Ascending aorta (tissue), 2 donors: ENCODE measurements at regions not wholly inside any gene's neighbourhood (a gene's known extent, or its start where the extent isn't known, plus 50 kb on each side); places are given as distances from the start of the nearest gene placed in this dataset.

ENCODE experiments used
- DNase-seq, 2 donors: peaks; one replicate each; pipeline ENCODE4 v3.0.0-alpha.2; 2019; ENCODE audit warnings: low spot score in 2 of 2
- H3K27ac ChIP-seq, 2 donors: fragments of 200-600 bp; sonication (generic); one replicate each; pipeline ENCODE4 v1.5.1; 2016 to 2017; ENCODE audit warnings: mild to moderate bottlenecking in 1 of 2
- H3K27me3 ChIP-seq: fragments of 200-600 bp; sonication (generic); one replicate; pipeline ENCODE4 v1.5.1; 2017
- H3K36me3 ChIP-seq, 2 donors: fragments of 200-600 bp; sonication (generic); one replicate each; pipeline ENCODE4 v1.5.1; 2016
- H3K4me1 ChIP-seq, 2 donors: fragments of 200-600 bp; sonication (generic); one replicate each; pipeline ENCODE4 v1.5.1; 2016 to 2017; ENCODE audit warnings: mild to moderate bottlenecking in 1 of 2
- H3K4me3 ChIP-seq, 2 donors: fragments of 200-600 bp; sonication (generic); one replicate each; pipeline ENCODE4 v1.5.1; 2016 to 2017; ENCODE audit warnings: mild to moderate bottlenecking in 1 of 2
- H3K9me3 ChIP-seq, 2 donors: fragments of 200-600 bp; sonication (generic); one replicate each; pipeline ENCODE4 v1.5.1; 2016
- intact Hi-C: fragments of 100-400 bp; cut with DNase I; formaldehyde crosslinking; loops from one replicate; pipeline ENCODE4 v1.15.1; 2023
- TF ChIP-seq, protein P1 (sequence below), 3 experiments: fragments of 200-600 bp in 2 of 3; fragments of 450-650 bp in 1 of 3; sonication (generic) in 2 of 3; IDR thresholded peaks; one replicate each; pipeline ENCODE4 v1.5.1; 2016 to 2019; ENCODE audit warnings: antibody characterized with exemption in 3 of 3, mild to moderate bottlenecking in 1 of 3, moderate library complexity in 1 of 3

DNA sequence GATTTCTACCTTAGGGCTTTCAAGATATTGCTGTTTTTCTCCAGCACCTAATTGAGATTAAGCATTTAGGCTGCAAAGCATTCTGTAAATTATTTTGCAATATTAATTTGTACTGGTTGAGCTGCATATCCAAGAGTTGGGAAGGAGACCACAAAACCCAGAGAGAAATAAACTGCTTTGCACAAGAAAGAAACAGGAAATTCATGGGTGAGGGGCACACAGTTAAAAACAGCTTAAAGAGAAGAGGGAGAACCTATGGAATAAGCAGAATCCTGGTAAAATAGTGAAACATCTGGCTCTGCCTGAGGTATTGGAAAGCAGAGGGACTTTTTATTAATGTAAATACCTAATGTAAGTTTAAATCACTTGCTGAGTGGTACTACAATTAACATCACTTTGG lies 243.0 kb downstream of the TMEM167A start:
- DNase-seq, result no peak
- TF ChIP-seq, protein P1, sequence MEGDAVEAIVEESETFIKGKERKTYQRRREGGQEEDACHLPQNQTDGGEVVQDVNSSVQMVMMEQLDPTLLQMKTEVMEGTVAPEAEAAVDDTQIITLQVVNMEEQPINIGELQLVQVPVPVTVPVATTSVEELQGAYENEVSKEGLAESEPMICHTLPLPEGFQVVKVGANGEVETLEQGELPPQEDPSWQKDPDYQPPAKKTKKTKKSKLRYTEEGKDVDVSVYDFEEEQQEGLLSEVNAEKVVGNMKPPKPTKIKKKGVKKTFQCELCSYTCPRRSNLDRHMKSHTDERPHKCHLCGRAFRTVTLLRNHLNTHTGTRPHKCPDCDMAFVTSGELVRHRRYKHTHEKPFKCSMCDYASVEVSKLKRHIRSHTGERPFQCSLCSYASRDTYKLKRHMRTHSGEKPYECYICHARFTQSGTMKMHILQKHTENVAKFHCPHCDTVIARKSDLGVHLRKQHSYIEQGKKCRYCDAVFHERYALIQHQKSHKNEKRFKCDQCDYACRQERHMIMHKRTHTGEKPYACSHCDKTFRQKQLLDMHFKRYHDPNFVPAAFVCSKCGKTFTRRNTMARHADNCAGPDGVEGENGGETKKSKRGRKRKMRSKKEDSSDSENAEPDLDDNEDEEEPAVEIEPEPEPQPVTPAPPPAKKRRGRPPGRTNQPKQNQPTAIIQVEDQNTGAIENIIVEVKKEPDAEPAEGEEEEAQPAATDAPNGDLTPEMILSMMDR (IDR thresholded peaks at IDR 0.05), result no peak
- Histone ChIP-seq H3K4me3 (no peak overlapping the region), H3K9me3 (no peaks in the 10 kb centered on the region), H3K4me1 (no peaks in the 10 kb centered on the region), H3K36me3 (no peaks in the 10 kb centered on the region), H3K27ac (no peak overlapping the region), H3K27me3 (no peaks in the 10 kb centered on the region)
- intact Hi-C loops, result no loop called here

DNA sequence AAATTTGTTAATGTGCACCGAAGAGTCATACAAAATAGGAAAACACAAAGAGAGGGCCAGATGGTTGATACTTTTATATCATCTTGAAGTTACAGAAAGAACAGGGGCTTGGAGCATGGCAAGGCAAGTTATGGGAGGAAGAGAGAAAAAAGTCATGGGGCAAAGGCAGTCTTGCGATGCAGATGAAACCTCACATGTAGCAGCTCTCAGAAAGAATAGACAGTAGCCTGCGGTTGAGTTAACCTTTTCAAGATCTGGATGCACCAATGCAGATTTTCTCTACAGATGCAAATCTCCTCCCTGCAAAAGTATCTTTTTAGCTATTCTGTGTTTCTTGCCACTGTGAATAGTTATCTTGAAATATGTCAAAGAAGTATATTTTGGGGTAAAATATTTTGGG lies 243.9 kb downstream of the TMEM167A start:
- intact Hi-C loops, result no loop called here
- no peaks in the 10 kb centered on the region for H3K4me1 ChIP-seq
- TF ChIP-seq, protein P1 (IDR thresholded peaks at IDR 0.05), result no peak
- H3K9me3 ChIP-seq, result no peaks in the 10 kb centered on the region
- DNase-seq, result no peak
- H3K36me3 ChIP-seq, result no peaks in the 10 kb centered on the region
- H3K4me3 ChIP-seq, result no peak overlapping the region
- H3K27me3 ChIP-seq, result no peaks in the 10 kb centered on the region
- H3K27ac ChIP-seq, result no peak overlapping the region

DNA sequence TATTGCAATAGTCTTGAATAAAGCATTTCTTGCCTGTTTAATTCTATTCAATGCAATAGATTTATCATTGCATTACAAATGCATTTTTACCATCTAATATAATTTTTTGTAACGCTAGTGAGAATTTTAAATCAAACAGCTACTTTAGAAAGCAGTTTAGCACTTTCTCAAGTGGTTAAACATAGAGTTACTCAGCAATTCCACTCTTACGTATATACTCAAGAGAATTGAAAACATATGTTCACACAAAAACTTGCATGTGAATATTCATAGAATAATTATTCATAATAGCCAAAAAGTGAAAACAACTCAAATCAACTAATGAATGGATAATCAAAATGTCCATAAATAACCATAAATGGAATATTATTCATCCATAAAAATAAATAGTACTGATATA lies 244.7 kb downstream of the TMEM167A start:
- intact Hi-C loops, result no loop called here
- TF ChIP-seq, protein P1 (IDR thresholded peaks at IDR 0.05), result no peak
- no peaks in the 10 kb centered on the region for H3K36me3 ChIP-seq

DNA sequence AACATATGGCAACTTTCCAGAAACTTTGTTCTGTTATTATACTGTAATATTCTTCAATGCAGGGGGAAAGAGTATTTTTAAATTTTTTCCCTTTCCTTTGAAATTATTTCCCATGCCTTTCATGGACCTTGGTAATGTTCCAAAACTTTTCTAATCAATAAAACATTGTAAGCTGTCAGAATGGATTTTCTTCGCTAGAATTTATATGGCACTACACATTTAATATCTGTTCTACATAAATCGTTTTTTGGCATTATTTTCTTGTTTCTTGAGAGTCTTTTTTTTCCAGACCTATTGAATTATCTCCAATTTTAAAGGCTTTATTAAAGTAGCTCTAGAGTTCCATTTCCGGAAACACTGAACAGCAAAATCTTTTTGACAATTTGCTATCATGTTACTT lies 249.0 kb downstream of the TMEM167A start:
- no peaks in the 10 kb centered on the region for H3K36me3 ChIP-seq
- DNase-seq, result no peak
- H3K4me1 ChIP-seq, result no peaks in the 10 kb centered on the region
- H3K9me3 ChIP-seq, result no peaks in the 10 kb centered on the region
- H3K27ac ChIP-seq, result no peak overlapping the region
- no peak overlapping the region for H3K4me3 ChIP-seq
- no peaks in the 10 kb centered on the region for H3K27me3 ChIP-seq
- intact Hi-C loops, result no loop called here
- TF ChIP-seq, protein P1 (IDR thresholded peaks at IDR 0.05), result no peak

More for the DNA sequence above, 244.7 kb downstream of the TMEM167A start:
- H3K4me3 ChIP-seq, result no peak overlapping the region
- no peak for DNase-seq
- H3K4me1 ChIP-seq, result no peaks in the 10 kb centered on the region
- H3K9me3 ChIP-seq, result no peaks in the 10 kb centered on the region
- H3K27me3 ChIP-seq, result no peaks in the 10 kb centered on the region
- no peak overlapping the region for H3K27ac ChIP-seq

DNA sequence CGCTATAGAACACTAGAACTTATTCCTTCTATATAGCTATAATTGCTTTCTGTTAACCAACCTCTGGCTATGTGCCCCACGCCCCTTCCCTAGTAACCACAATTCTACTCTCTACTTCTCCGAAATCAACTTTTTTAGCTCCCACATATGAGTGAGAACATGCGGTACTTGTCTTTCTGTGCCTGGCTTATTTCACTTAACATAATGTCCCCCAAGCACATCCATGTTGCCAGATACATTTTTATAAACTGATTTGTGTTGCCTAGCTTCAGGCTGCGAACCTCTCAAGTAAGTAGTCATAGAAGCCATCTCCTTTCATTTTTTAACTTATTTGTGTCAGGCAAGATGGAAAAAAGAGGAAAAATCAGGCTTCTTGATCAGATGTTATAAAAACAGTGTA lies 249.5 kb downstream of the TMEM167A start:
- Histone ChIP-seq H3K9me3 (no peaks in the 10 kb centered on the region), H3K27me3 (no peaks in the 10 kb centered on the region), H3K4me3 (no peak overlapping the region), H3K36me3 (no peaks in the 10 kb centered on the region), H3K27ac (no peak overlapping the region), H3K4me1 (no peaks in the 10 kb centered on the region)
- intact Hi-C loops, result no loop called here
- DNase-seq, result no peak
- TF ChIP-seq, protein P1 (IDR thresholded peaks at IDR 0.05), result no peak

DNA sequence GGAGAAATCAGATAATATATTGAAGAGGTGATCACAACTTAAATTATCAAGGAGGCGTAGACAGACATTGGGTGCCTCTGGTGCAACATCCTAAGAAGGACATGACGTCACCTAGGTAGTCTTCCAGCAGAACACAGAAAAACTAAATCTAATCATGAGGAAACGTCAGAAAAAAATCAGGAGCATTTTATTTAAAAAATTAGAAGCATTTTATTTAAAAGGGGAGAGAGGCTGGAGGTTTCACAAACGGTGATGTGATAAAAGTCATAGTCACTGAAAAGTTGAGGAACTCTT lies 254.6 kb downstream of the TMEM167A start:
- no peak overlapping the region for H3K4me3 ChIP-seq
- H3K4me1 ChIP-seq, result no peaks in the 10 kb centered on the region
- H3K9me3 ChIP-seq, result no peaks in the 10 kb centered on the region
- intact Hi-C loops, result no loop called here
- TF ChIP-seq, protein P1 (IDR thresholded peaks at IDR 0.05), result no peak
- DNase-seq, result no peak
- H3K27me3 ChIP-seq, result no peaks in the 10 kb centered on the region
- H3K36me3 ChIP-seq, result no peaks in the 10 kb centered on the region
- H3K27ac ChIP-seq, result no peak overlapping the region
